T47D (cell line): ENCODE measurements at regions not wholly inside any gene's neighbourhood (a gene's known extent, or its start where the extent isn't known, plus 50 kb on each side); places are given as distances from the start of the nearest gene placed in this dataset.

ENCODE experiments used
- DNase-seq, 2 experiments: peaks; one replicate each; pipeline versions ENCODE4 v3.0.0 to v3.0.0-alpha.2; 2011 to 2012; ENCODE audit warnings: low read depth in 1 of 2, low spot score in 1 of 2
- JUND ChIP-seq: IDR thresholded peaks from 2 replicates; pipeline ENCODE4 v1.6.1; 2012; ENCODE audit warnings: low read depth
- in situ Hi-C: cut with HindIII; loops from 2 replicates; pipeline ENCODE4 v1.10.0; 2016; ENCODE audit warnings: low sequenced_read_pairs, low pct_unique_long_range_greater_than_20kb

- DNase-seq, result no peak
- in situ Hi-C loops, result no loop called here
- TF ChIP-seq JUND, result no peak
Observed at GRCh38 chr1:2930016-2930815, 91.1 kb upstream of the ACTRT2 start.

GRCh38 chr1:2930913-2931723 is 90.1 kb upstream of the ACTRT2 start:
- DNase-seq, result no peak

GRCh38 chr1:2931724-2932401 is 89.4 kb upstream of the ACTRT2 start:
- no peak for TF ChIP-seq JUND
- in situ Hi-C loops, result no loop called here
- no peak for DNase-seq

More at GRCh38 chr1:2930913-2931723, 90.1 kb upstream of the ACTRT2 start:
- TF ChIP-seq JUND, result no peak
- in situ Hi-C loops, result no loop called here

GRCh38 chr1:2932671-2933350 is 88.5 kb upstream of the ACTRT2 start:
- DNase-seq, result no peak
- TF ChIP-seq JUND, result no peak

GRCh38 chr1:2933431-2934155 is 87.7 kb upstream of the ACTRT2 start:
- no peak for TF ChIP-seq JUND
- DNase-seq, result no peak
- in situ Hi-C loops, result no loop called here

More at GRCh38 chr1:2932671-2933350, 88.5 kb upstream of the ACTRT2 start:
- in situ Hi-C loops, result no loop called here

GRCh38 chr1:2934156-2934540 is 87.1 kb upstream of the ACTRT2 start:
- DNase-seq, result no peak
- no peak for TF ChIP-seq JUND
- in situ Hi-C loops, result no loop called here

GRCh38 chr1:2934642-2935081 is 86.6 kb upstream of the ACTRT2 start:
- no peak for DNase-seq
- in situ Hi-C loops, result no loop called here
- TF ChIP-seq JUND, result no peak

GRCh38 chr1:2935184-2935583 is 86.1 kb upstream of the ACTRT2 start:
- DNase-seq, result no peak
- in situ Hi-C loops, result no loop called here
- no peak for TF ChIP-seq JUND

- in situ Hi-C loops, result no loop called here
- TF ChIP-seq JUND, result no peak
- no peak for DNase-seq
Observed at GRCh38 chr1:2935751-2936390, 85.4 kb upstream of the ACTRT2 start.

- no peak for TF ChIP-seq JUND
- in situ Hi-C loops, result no loop called here
- no peak for DNase-seq
Observed at GRCh38 chr1:2936559-2937515, 84.4 kb upstream of the ACTRT2 start.

- in situ Hi-C loops, result no loop called here
- no peak for DNase-seq
- TF ChIP-seq JUND, result no peak
Observed at GRCh38 chr1:2937805-2938204, 83.5 kb upstream of the ACTRT2 start.
